HUES48 (cell line): ENCODE measurements at regions not wholly inside any gene's neighbourhood (a gene's known extent, or its start where the extent isn't known, plus 50 kb on each side); places are given as distances from the start of the nearest gene placed in this dataset.
"Not testable (repeated sequence)": the region's sequence is repeated elsewhere in the genome, so short reads cannot be mapped to it uniquely, and the experiment has no call there.

Source experiments
- H3K27ac ChIP-seq: one replicate; pipeline ENCODE4 v1.7.0; 2013; ENCODE audit warnings: low read depth, low read length, inconsistent platforms
- H3K27me3 ChIP-seq: 2 replicates; pipeline ENCODE4 v1.6.1; 2013; ENCODE audit warnings: mild to moderate bottlenecking, low read length; ENCODE audit not compliant: control insufficient read depth, insufficient read depth
- H3K36me3 ChIP-seq: 2 replicates; pipeline ENCODE4 v1.6.1; 2013; ENCODE audit warnings: low read length; ENCODE audit not compliant: control insufficient read depth, insufficient read depth
- H3K4me1 ChIP-seq: 2 replicates; pipeline ENCODE4 v1.6.1; 2013; ENCODE audit warnings: mild to moderate bottlenecking, low read length; ENCODE audit not compliant: control insufficient read depth, insufficient read depth
- H3K4me3 ChIP-seq: 2 replicates; pipeline ENCODE4 v1.5.1; 2013; ENCODE audit warnings: mild to moderate bottlenecking, low read depth, low read length
- H3K9ac ChIP-seq: 2 replicates; pipeline ENCODE4 v1.6.1; 2013; ENCODE audit warnings: mild to moderate bottlenecking, low read depth, low read length, moderate library complexity
- H3K9me3 ChIP-seq: 2 replicates; pipeline ENCODE4 v1.6.1; 2013; ENCODE audit warnings: low read length; ENCODE audit not compliant: control insufficient read depth, insufficient read depth

- not testable (repeated sequence) for H3K36me3 ChIP-seq, H3K4me3 ChIP-seq, H3K27me3 ChIP-seq, H3K9ac ChIP-seq, H3K4me1 ChIP-seq, H3K9me3 ChIP-seq, H3K27ac ChIP-seq
Observed at GRCh38 chr5:26324273-26324895, 714.0 kb downstream of the CDH9 start.

DNA sequence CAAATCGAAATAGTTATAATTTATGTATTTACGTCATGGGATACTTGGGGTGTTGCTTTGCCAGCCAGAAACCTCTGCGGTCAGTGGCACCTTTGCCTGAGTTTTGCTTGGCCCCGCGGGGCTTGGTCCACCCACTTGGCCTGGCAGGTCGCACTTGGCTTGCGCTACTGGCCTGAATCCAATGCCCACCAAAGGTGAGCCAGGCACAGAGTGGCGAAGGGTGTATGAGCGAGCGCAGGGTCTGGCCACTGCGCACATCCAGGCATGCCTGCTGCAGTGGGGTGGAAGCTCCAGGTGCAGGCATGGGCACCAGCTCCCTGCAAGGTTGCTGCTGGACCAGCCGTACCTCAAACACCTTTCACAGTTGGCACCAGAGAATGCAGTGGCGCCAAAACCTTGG is 714.6 kb downstream of the CDH9 start:
- Histone ChIP-seq H3K9ac (no peak overlapping the region), H3K9me3 (no peaks in the 10 kb centered on the region), H3K27me3 (no peaks in the 10 kb centered on the region), H3K4me1 (no peaks in the 10 kb centered on the region), H3K27ac (no peak overlapping the region), H3K36me3 (no peaks in the 10 kb centered on the region), H3K4me3 (no peak overlapping the region)

GRCh38 chr5:26321278-26321677 is 717.1 kb downstream of the CDH9 start:
- H3K9ac ChIP-seq, result no peak overlapping the region
- H3K36me3 ChIP-seq, result no peaks in the 10 kb centered on the region

DNA sequence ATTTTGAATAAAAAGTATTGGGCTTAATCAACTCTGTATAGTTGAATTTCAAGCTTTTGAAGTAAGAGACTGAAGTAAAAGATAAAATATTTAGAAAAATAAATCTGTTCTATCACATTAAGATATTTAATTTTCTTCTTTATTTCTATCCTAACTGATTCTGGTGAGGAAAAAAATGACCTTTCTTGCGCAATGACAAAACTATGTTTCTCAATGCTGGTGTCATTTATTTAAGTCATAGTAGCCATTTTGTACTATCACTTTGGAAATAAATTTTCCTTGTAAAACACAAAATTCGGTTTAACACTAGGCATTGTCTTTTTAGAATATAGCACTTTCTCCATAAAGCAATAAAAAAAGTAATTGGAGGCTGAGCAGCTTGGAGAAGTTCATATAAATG is 728.0 kb downstream of the CDH9 start:
- Histone ChIP-seq H3K27ac (no peak overlapping the region), H3K27me3 (no peaks in the 10 kb centered on the region), H3K4me3 (no peak overlapping the region), H3K4me1 (no peaks in the 10 kb centered on the region), H3K9me3 (no peaks in the 10 kb centered on the region), H3K9ac (no peak overlapping the region), H3K36me3 (no peaks in the 10 kb centered on the region)

More at GRCh38 chr5:26321278-26321677, 717.1 kb downstream of the CDH9 start:
- no peaks in the 10 kb centered on the region for H3K27me3 ChIP-seq
- no peak overlapping the region for H3K27ac ChIP-seq
- no peak overlapping the region for H3K4me3 ChIP-seq
- H3K4me1 ChIP-seq, result no peaks in the 10 kb centered on the region
- H3K9me3 ChIP-seq, result no peaks in the 10 kb centered on the region

DNA sequence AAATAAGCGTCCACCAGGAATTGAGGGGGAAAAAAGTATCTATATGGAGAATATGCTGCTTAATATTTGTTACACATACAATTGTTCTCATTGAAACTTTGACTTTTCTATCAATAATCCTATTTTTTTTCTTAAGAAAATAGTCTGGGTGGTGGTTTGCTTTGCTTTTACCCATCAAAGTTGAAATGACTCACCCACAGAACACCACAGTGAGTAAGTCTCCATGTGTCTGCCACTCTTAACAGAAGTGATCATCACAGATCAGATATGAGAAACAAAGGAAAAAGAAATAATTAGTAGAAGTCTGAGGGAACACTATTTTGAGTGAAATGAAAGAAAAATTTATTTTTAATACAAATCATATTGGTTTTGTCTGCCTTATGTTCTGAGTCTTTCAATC is 742.8 kb downstream of the CDH9 start:
- no peaks in the 10 kb centered on the region for H3K9me3 ChIP-seq
- no peaks in the 10 kb centered on the region for H3K27me3 ChIP-seq
- no peaks in the 10 kb centered on the region for H3K36me3 ChIP-seq
- no peaks in the 10 kb centered on the region; the same call in 1 of the 2 replicates for H3K4me1 ChIP-seq
- H3K9ac ChIP-seq, result no peak overlapping the region
- no peak overlapping the region for H3K27ac ChIP-seq
- no peak overlapping the region for H3K4me3 ChIP-seq

GRCh38 chr5:26282190-26282589 is 756.2 kb downstream of the CDH9 start:
- Histone ChIP-seq H3K4me3 (no peak overlapping the region), H3K9ac (no peak overlapping the region), H3K9me3 (peaks cover 9% of the 10 kb centered on the region; the same call in 1 of the 2 replicates), H3K36me3 (no peaks in the 10 kb centered on the region), H3K4me1 (no peaks in the 10 kb centered on the region), H3K27me3 (no peaks in the 10 kb centered on the region), H3K27ac (no peak overlapping the region)

DNA sequence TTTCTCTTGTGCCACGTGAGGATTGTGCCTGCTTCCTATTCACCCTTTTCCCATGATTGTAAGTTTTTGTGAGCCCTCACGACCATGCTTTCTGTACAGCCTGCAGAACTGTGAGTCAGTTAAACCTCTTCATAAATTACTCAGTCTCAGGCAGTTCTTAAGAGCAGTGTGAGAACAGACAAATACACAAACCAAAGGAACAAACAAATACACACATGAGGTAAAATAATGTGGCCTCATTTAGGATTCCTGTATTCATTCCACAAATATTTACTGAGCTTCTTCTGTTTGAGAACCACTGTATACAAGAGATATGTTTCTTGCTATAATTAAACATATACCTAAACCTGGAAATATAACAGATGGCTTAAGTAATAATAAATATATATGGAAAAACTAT is 760.3 kb downstream of the CDH9 start:
- H3K4me3 ChIP-seq, result no peak overlapping the region
- no peaks in the 10 kb centered on the region for H3K4me1 ChIP-seq
- H3K36me3 ChIP-seq, result no peaks in the 10 kb centered on the region
- H3K9me3 ChIP-seq, result no peaks in the 10 kb centered on the region
- H3K9ac ChIP-seq, result no peak overlapping the region
- no peaks in the 10 kb centered on the region for H3K27me3 ChIP-seq
- no peak overlapping the region for H3K27ac ChIP-seq

DNA sequence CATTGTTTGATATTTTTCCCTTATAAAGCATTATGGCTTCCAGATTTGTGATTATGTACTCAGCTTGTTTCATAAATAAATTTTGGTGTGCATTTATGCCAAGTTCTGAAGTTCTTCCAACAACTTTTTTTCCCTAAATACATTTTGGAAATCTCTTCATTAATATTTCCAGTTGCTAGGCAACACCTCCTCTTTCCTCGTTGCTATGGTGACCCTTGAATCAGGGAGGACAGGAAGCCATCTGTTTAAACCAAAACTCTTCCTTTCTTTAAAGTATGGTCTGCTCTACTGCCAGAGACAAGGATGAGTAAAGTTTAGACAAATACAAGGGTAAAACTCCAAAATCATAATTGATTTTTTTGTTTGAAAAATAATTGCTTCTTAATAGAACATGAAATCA is 779.3 kb downstream of the CDH9 start:
- no peaks in the 10 kb centered on the region for H3K36me3 ChIP-seq
- H3K27me3 ChIP-seq, result no peaks in the 10 kb centered on the region
- H3K27ac ChIP-seq, result no peak overlapping the region
- H3K9ac ChIP-seq, result no peak overlapping the region
- H3K9me3 ChIP-seq, result no peaks in the 10 kb centered on the region
- no peaks in the 10 kb centered on the region for H3K4me1 ChIP-seq
- no peak overlapping the region for H3K4me3 ChIP-seq

DNA sequence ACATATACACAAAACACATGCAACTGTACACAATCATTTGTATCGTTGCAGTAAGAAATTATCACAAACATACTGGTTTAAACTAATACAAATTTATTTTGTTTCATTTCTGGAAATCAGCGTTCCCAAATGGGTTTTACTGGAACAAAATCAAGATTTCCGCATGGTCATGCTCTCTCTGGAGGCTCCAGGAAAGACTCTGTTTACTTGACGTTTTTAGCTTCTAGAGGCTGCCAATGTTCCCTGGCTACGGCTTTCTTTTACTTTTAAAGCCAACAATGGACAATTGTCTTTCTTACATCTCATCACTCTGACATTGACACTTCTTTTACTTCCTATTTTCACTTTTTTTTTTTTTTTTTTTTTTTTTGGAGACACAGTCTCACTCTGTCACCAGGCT is 793.1 kb downstream of the CDH9 start:
- Histone ChIP-seq H3K4me1 (no peaks in the 10 kb centered on the region), H3K9me3 (peaks cover 12% of the 10 kb centered on the region), H3K27ac (no peak overlapping the region), H3K9ac (no peak overlapping the region), H3K27me3 (no peaks in the 10 kb centered on the region), H3K36me3 (no peaks in the 10 kb centered on the region), H3K4me3 (no peak overlapping the region)

- H3K27ac ChIP-seq, result no peak overlapping the region
- no peak overlapping the region for H3K9ac ChIP-seq
- peaks cover 19% of the 10 kb centered on the region for H3K9me3 ChIP-seq
- H3K4me1 ChIP-seq, result no peaks in the 10 kb centered on the region
- H3K27me3 ChIP-seq, result no peaks in the 10 kb centered on the region
- no peaks in the 10 kb centered on the region for H3K36me3 ChIP-seq
- no peak overlapping the region for H3K4me3 ChIP-seq
Observed at GRCh38 chr5:26239588-26239987, 798.8 kb downstream of the CDH9 start.

GRCh38 chr5:26237489-26237888 is 800.9 kb downstream of the CDH9 start:
- no peaks in the 10 kb centered on the region for H3K27me3 ChIP-seq
- H3K4me3 ChIP-seq, result no peak overlapping the region
- peaks cover 15% of the 10 kb centered on the region for H3K9me3 ChIP-seq
- no peak overlapping the region for H3K9ac ChIP-seq
- H3K36me3 ChIP-seq, result no peaks in the 10 kb centered on the region
- H3K4me1 ChIP-seq, result no peaks in the 10 kb centered on the region
- no peak overlapping the region for H3K27ac ChIP-seq

- no peaks in the 10 kb centered on the region for H3K27me3 ChIP-seq
- H3K4me1 ChIP-seq, result no peaks in the 10 kb centered on the region
- H3K27ac ChIP-seq, result no peak overlapping the region
- no peaks in the 10 kb centered on the region for H3K36me3 ChIP-seq
- no peak overlapping the region for H3K4me3 ChIP-seq
- H3K9me3 ChIP-seq, result peaks cover 20% of the 10 kb centered on the region
- no peak overlapping the region for H3K9ac ChIP-seq
Observed at GRCh38 chr5:26236936-26237335, 801.5 kb downstream of the CDH9 start.
